ENCODE measurements at regions not wholly inside any gene's neighbourhood (a gene's known extent, or its start where the extent isn't known, plus 50 kb on each side); places are given as distances from the start of the nearest gene placed in this dataset.

- TF ChIP-seq EP300 (IDR thresholded peaks at IDR 0.05) (no peak), POLR2AphosphoS5 (IDR thresholded peaks at IDR 0.05) (no peak), POLR2A (IDR thresholded peaks at IDR 0.05; ENCODE audit: low read depth) (no peak)
- TF ChIP-seq, protein P1, sequence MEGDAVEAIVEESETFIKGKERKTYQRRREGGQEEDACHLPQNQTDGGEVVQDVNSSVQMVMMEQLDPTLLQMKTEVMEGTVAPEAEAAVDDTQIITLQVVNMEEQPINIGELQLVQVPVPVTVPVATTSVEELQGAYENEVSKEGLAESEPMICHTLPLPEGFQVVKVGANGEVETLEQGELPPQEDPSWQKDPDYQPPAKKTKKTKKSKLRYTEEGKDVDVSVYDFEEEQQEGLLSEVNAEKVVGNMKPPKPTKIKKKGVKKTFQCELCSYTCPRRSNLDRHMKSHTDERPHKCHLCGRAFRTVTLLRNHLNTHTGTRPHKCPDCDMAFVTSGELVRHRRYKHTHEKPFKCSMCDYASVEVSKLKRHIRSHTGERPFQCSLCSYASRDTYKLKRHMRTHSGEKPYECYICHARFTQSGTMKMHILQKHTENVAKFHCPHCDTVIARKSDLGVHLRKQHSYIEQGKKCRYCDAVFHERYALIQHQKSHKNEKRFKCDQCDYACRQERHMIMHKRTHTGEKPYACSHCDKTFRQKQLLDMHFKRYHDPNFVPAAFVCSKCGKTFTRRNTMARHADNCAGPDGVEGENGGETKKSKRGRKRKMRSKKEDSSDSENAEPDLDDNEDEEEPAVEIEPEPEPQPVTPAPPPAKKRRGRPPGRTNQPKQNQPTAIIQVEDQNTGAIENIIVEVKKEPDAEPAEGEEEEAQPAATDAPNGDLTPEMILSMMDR (IDR thresholded peaks at IDR 0.05): no peak
These were observed 70.8 kb upstream of the BOD1L1 start for GRCh38 chr4:13698296-13698695.

Measured in esophagus muscularis mucosa (tissue), 4 donors.